ENCODE measurements at regions not wholly inside any gene's neighbourhood (a gene's known extent, or its start where the extent isn't known, plus 50 kb on each side); places are given as distances from the start of the nearest gene placed in this dataset.

- TF ChIP-seq REST (IDR thresholded peaks at IDR 0.05; ENCODE audit: unreplicated experiment): no peak
- TF ChIP-seq ZNF114 (CRISPR knock-in tag; IDR thresholded peaks at IDR 0.05): no peak
- TF ChIP-seq NANOG (IDR thresholded peaks at IDR 0.05; ENCODE audit: borderline replicate concordance): no peak
Observed at GRCh38 chr14:87617079-87617478, 375.9 kb downstream of the GALC start (continued).

- Histone ChIP-seq H3K27ac (ENCODE audit: low read depth) (no peak overlapping the region), H3K4me1 (ENCODE audit: insufficient read depth) (no peaks in the 10 kb centered on the region), H2AFZ (no peak overlapping the region), H3K36me3 (ENCODE audit: insufficient read depth) (no peaks in the 10 kb centered on the region), H3F3A (replicated peaks; ENCODE audit: low read depth) (no peaks in the 10 kb centered on the region), H3K79me2 (replicated peaks; ENCODE audit: insufficient read depth) (no peaks in the 10 kb centered on the region), H3K4me2 (no peak overlapping the region), H3K4me3 (no peak overlapping the region), H3K27me3 (ENCODE audit: insufficient read depth) (no peaks in the 10 kb centered on the region), H4K20me1 (replicated peaks; ENCODE audit: insufficient read depth) (no peaks in the 10 kb centered on the region), H3K9me2 (ENCODE audit: insufficient read depth) (no peaks in the 10 kb centered on the region)
- H3K27ac Mint-ChIP-seq: no peak overlapping the region
- H3K27me3 Mint-ChIP-seq (ENCODE audit: insufficient read depth, low read depth, poor library complexity): no peaks in the 10 kb centered on the region
- peaks cover 22% of the 10 kb centered on the region for H3K9me3 Mint-ChIP-seq
- no peaks in the 10 kb centered on the region for H3K4me1 Mint-ChIP-seq
- DNase-seq (ENCODE audit: low spot score) (peak; percentile 86), ATAC-seq (peak; percentile 98)
- H3K36me3 Mint-ChIP-seq (ENCODE audit: low read depth): peaks cover 7% of the 10 kb centered on the region; the same call in 2 of the 3 replicates
- H3K4me3 Mint-ChIP-seq: no peak overlapping the region
- no peak for TF ChIP-seq ZNF114 (CRISPR knock-in tag; IDR thresholded peaks at IDR 0.05)
- peak; percentile 80 to 87 for TF ChIP-seq CTCF (conservative IDR thresholded peaks at IDR 0.05; ENCODE audit: low read depth in 2 of 2)
Observed at GRCh38 chr14:87615822-87616679, 376.9 kb downstream of the GALC start.

- no peak overlapping the region for H3K4me2 ChIP-seq
- Mint-ChIP-seq H3K36me3 (ENCODE audit: low read depth) (no peaks in the 10 kb centered on the region), H3K27ac (no peak overlapping the region), H3K9me3 (peaks cover 12% of the 10 kb centered on the region), H3K27me3 (ENCODE audit: insufficient read depth, low read depth, poor library complexity) (no peaks in the 10 kb centered on the region), H3K4me1 (no peaks in the 10 kb centered on the region), H3K4me3 (no peak overlapping the region)
- H3K9me2 ChIP-seq (ENCODE audit: insufficient read depth): no peaks in the 10 kb centered on the region
- no peak for DNase-seq (ENCODE audit: low spot score)
- no peaks in the 10 kb centered on the region for H3F3A ChIP-seq (replicated peaks; ENCODE audit: low read depth)
- no peak for ATAC-seq
- H3K79me2 ChIP-seq (replicated peaks; ENCODE audit: insufficient read depth): no peaks in the 10 kb centered on the region
- H3K4me3 ChIP-seq: no peak overlapping the region
- H3K27ac ChIP-seq (ENCODE audit: low read depth): no peak overlapping the region
- H3K27me3 ChIP-seq (ENCODE audit: insufficient read depth): no peaks in the 10 kb centered on the region
- no peak overlapping the region for H2AFZ ChIP-seq
- no peaks in the 10 kb centered on the region for H4K20me1 ChIP-seq (replicated peaks; ENCODE audit: insufficient read depth)
- H3K4me1 ChIP-seq (ENCODE audit: insufficient read depth): no peaks in the 10 kb centered on the region
- no peaks in the 10 kb centered on the region for H3K36me3 ChIP-seq (ENCODE audit: insufficient read depth)
- no peak for TF ChIP-seq EZH2 (IDR thresholded peaks at IDR 0.05; ENCODE audit: low read depth, unreplicated experiment)
- no peak for TF ChIP-seq POLR2AphosphoS5 (IDR thresholded peaks at IDR 0.05; ENCODE audit: low read depth)
- TF ChIP-seq ETS1 (IDR thresholded peaks at IDR 0.05): no peak
- TF ChIP-seq EZH2phosphoT487 (IDR thresholded peaks at IDR 0.05; ENCODE audit: unreplicated experiment): no peak
Observed at GRCh38 chr14:87615047-87615446, 377.9 kb downstream of the GALC start.

Measured in GM23338 (cell line).